ENCODE measurements at regions not wholly inside any gene's neighbourhood (a gene's known extent, or its start where the extent isn't known, plus 50 kb on each side); places are given as distances from the start of the nearest gene placed in this dataset.

DNA sequence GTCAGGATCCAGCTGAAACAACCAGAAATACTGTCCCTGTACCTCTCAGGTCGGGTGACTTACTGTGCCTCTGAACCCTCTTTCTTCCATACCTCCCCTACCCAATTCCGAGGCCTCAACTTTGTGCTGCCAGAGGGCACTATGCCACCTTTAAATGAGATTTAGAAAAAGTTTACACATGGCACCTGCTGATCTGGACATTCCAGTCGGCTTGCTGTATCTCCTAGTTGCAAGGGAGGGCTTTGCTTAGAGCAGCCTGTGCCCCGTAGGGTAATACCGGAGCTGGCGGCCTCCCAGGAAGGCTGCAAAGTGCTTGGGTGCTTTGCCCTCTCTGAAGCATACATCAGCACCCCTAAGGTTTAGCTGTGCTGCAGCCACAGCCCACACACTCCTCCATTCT lies 306.0 kb upstream of the RBFOX1 start:
- WGBS, 2 donors: 52 to 57% methylated on average over 6 of the region's 6 CpGs
- Histone ChIP-seq H3K9me3 (no peaks in the 10 kb centered on the region), H3K36me3 (no peaks in the 10 kb centered on the region), H3K4me3 (no peak overlapping the region), H3K4me1 (no peaks in the 10 kb centered on the region), H3K27me3 (no peaks in the 10 kb centered on the region), H3K27ac (no peak overlapping the region)
- intact Hi-C loops (cut with DNase I): no loop called here
- FAIRE-seq (no peak), DNase-seq (no peak), ATAC-seq (no peak)
- TF ChIP-seq CTCF (IDR thresholded peaks at IDR 0.05): no peak

- ATAC-seq (peak in 3 of 4 donors; percentile 40 to 67 (median 66)), DNase-seq (peak; percentile 26 to 85 (median 62)), FAIRE-seq (no peak)
- TF ChIP-seq CTCF (IDR thresholded peaks at IDR 0.05): peak; percentile 22 to 61 (median 51)
- no peak overlapping the region for H3K27ac ChIP-seq
- 29 to 32% methylated on average over 7 of the region's 7 CpGs for WGBS, 2 donors
- H3K9me3 ChIP-seq: no peaks in the 10 kb centered on the region
- no peaks in the 10 kb centered on the region for H3K27me3 ChIP-seq
- H3K36me3 ChIP-seq: no peaks in the 10 kb centered on the region
- H3K4me1 ChIP-seq: no peaks in the 10 kb centered on the region
- intact Hi-C loops (cut with DNase I): no loop called here
- no peak overlapping the region for H3K4me3 ChIP-seq
These were observed 306.9 kb upstream of the RBFOX1 start for GRCh38 chr16:7025616-7026190.

DNA sequence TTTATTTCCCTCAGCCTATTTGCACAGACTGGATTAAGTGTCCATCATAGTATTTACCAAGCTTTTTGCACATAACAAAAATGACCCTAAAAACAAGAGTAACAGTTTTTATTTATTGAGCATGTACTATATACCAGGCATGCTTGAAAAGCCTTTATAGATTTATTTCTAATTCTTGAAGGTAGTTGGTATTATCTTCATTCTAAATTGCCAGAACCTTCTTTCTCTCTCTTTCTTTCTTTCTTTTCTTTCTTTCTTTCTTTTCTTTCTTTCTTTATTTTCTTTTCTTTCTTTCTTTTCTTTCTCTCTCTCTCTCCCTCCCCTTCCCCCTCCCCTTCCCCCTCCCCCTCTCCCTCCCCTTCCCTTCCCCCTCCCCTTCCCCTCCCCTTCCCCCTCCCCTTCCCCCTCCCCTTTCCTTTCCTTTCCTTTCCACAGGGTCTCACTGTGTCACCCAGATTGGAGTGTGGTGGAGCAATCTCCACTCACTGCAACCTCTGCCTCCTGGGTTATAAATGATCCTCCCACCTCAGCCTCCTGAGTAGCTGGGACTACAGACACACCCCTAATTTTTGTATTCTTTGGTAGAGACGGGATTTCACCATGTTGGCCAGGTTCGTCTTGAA lies 310.9 kb upstream of the RBFOX1 start:
- no peak for FAIRE-seq
- Histone ChIP-seq H3K27ac (no peak overlapping the region), H3K27me3 (no peaks in the 10 kb centered on the region), H3K4me1 (no peaks in the 10 kb centered on the region), H3K4me3 (no peak overlapping the region), H3K36me3 (no peaks in the 10 kb centered on the region), H3K9me3 (no peaks in the 10 kb centered on the region)
- no peak for TF ChIP-seq CTCF (IDR thresholded peaks at IDR 0.05)
- DNase-seq: no peak
- ATAC-seq: no peak
- WGBS, 2 donors: 68 to 77% methylated on average over 2 of the region's 2 CpGs
- intact Hi-C loops (cut with DNase I): no loop called here

DNA sequence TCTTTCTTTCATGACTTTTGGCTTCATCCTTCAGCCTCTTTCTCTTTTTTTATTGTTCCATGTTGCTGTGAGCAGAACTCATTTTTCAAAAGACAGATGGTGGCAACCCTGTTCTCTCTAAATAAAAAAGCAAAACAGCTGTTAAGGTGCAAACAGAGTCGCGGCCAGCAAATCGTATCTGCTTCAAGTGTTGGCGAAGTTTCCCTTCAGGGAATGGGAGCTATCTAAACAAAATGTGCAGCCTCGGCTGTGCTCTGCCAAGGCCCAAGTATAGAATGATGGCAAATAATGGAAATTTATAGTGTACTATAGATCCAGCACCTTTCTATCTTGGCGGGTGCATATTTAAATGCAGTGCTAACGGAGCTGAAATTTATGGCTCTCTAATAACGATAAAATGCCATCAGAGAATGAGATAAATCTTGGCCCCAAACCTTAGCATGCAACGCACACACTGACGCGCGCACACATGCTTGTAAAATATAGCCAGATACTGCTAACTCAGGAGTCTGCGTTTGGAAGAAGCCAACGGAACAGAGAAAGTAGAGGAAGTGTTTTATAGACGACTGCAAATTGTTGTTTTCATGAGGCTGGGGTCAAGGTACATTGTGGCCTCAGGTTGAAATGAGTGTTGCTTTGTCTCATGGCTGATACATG lies 315.5 kb upstream of the RBFOX1 start:
- no peak overlapping the region for H3K4me3 ChIP-seq
- ATAC-seq: no peak
- H3K36me3 ChIP-seq: no peaks in the 10 kb centered on the region
- intact Hi-C loops (cut with DNase I): no loop called here
- no peak overlapping the region for H3K27ac ChIP-seq
- no peaks in the 10 kb centered on the region for H3K4me1 ChIP-seq
- FAIRE-seq: no peak
- no peaks in the 10 kb centered on the region for H3K9me3 ChIP-seq
- H3K27me3 ChIP-seq: no peaks in the 10 kb centered on the region
- no peak for DNase-seq
- TF ChIP-seq CTCF (IDR thresholded peaks at IDR 0.05): no peak
- 67 to 74% methylated on average over 15 of the region's 15 CpGs for WGBS, 2 donors

DNA sequence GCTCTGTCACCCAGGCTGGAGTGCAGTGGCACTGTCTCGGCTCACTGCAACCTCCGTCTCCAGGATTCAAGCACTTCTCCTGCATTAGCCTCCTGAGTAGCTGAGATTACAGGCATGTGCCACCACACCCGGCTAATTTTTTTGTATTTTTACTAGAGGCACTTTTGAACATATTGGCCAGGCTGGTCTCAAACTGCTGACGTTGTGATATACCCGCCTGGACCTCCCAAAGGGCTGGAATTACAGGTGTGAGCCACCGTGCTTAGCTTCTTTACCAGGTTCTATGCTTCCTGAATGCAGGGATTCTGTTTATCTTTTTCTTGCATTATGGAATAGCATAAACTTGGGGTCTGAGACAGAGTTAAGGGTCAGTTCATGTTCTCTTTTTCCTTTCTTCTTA lies 317.9 kb upstream of the RBFOX1 start:
- Histone ChIP-seq H3K36me3 (no peaks in the 10 kb centered on the region), H3K4me3 (no peak overlapping the region), H3K27me3 (no peaks in the 10 kb centered on the region), H3K27ac (no peak overlapping the region), H3K4me1 (no peaks in the 10 kb centered on the region), H3K9me3 (no peaks in the 10 kb centered on the region)
- 50 to 62% methylated on average over 6 of the region's 6 CpGs for WGBS, 2 donors
- TF ChIP-seq CTCF (IDR thresholded peaks at IDR 0.05): no peak
- no peak for ATAC-seq
- FAIRE-seq: no peak
- DNase-seq: no peak
- intact Hi-C loops (cut with DNase I): no loop called here
